NT2/D1 (cell line): ENCODE measurements at regions not wholly inside any gene's neighbourhood (a gene's known extent, or its start where the extent isn't known, plus 50 kb on each side); places are given as distances from the start of the nearest gene placed in this dataset.

ENCODE experiments used
- YY1 ChIP-seq: IDR thresholded peaks from 2 replicates; pipeline ENCODE4 v1.6.1; 2011; ENCODE audit not compliant: insufficient read length, insufficient read depth
- ZNF274 ChIP-seq: IDR thresholded peaks from 2 replicates; pipeline ENCODE4 v1.6.1; 2011; ENCODE audit warnings: mild to moderate bottlenecking, low read depth, low read length

DNA sequence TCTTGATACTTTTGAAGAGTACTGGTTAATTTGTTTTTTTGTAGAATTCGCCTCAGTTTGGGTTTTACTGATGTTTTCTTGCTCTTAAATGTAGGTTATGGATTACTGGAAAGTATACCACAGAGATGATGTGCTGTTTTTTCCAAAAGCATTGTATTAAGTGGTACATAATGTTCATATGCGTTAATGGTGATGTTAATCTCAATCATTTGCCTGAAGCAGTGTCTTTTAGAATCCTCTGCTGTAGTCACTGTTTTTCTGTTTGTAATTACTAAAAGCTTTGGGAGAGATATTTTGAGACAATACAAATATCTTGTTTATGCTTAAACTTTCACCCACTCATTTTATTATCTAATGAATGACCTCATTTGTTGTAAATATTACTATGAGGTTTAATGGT, 163.4 kb upstream of the LRP1B start:
- TF ChIP-seq ZNF274 (no peak), YY1 (no peak)
